ENCODE measurements at regions not wholly inside any gene's neighbourhood (a gene's known extent, or its start where the extent isn't known, plus 50 kb on each side); places are given as distances from the start of the nearest gene placed in this dataset.

- CTCF ChIA-PET, result interaction anchor here (0.6 kb wide), 2 partner anchors 289 to 370 kb away, joined by 3 read pairs; no protein-coding TSS in a partner anchor
- no peak for DNase-seq (ENCODE audit: extremely low spot score)
- no peak for TF ChIP-seq HDGF (IDR thresholded peaks at IDR 0.05; ENCODE audit: borderline replicate concordance)
- TF ChIP-seq SUZ12 (IDR thresholded peaks at IDR 0.05), result no peak
- no peak for TF ChIP-seq FOXM1 (IDR thresholded peaks at IDR 0.05; ENCODE audit: borderline replicate concordance)
These were observed 477.9 kb upstream of the TNP1 start for GRCh38 chr2:217337771-217338170.

GRCh38 chr2:217336694-217337093, 476.8 kb upstream of the TNP1 start:
- no peak for TF ChIP-seq NFRKB (IDR thresholded peaks at IDR 0.05)
- TF ChIP-seq PKNOX1 (IDR thresholded peaks at IDR 0.05), result no peak
- no peak for TF ChIP-seq TARDBP (IDR thresholded peaks at IDR 0.05)
- TF ChIP-seq ZNF384 (IDR thresholded peaks at IDR 0.05), result no peak
- TF ChIP-seq HDGF (IDR thresholded peaks at IDR 0.05; ENCODE audit: borderline replicate concordance), result no peak
- TF ChIP-seq ARNT (IDR thresholded peaks at IDR 0.05), result no peak
- no peak for TF ChIP-seq SUZ12 (IDR thresholded peaks at IDR 0.05)
- no peak for TF ChIP-seq ELF4 (IDR thresholded peaks at IDR 0.05)
- no peak for TF ChIP-seq L3MBTL2 (conservative IDR thresholded peaks at IDR 0.05)
- no peak for TF ChIP-seq BHLHE40 (IDR thresholded peaks at IDR 0.05; ENCODE audit: borderline replicate concordance)
- no peak for TF ChIP-seq FOXM1 (IDR thresholded peaks at IDR 0.05; ENCODE audit: borderline replicate concordance)
- TF ChIP-seq FOXA1 (IDR thresholded peaks at IDR 0.05), result no peak
- no peak for TF ChIP-seq CTBP1 (IDR thresholded peaks at IDR 0.05; ENCODE audit: borderline replicate concordance)
- no peak for TF ChIP-seq LEF1 (IDR thresholded peaks at IDR 0.05; ENCODE audit: borderline replicate concordance)
- TF ChIP-seq FOXK2 (IDR thresholded peaks at IDR 0.05), result no peak
- ChIA-PET POLR2A (no interaction called here), CTCF (no interaction called here)
- DNase-seq (ENCODE audit: extremely low spot score), result no peak

More at GRCh38 chr2:217337771-217338170, 477.9 kb upstream of the TNP1 start:
- POLR2A ChIA-PET, result no interaction called here

- no peak for DNase-seq (ENCODE audit: extremely low spot score)
- TF ChIP-seq L3MBTL2 (conservative IDR thresholded peaks at IDR 0.05), result no peak
- no peak for TF ChIP-seq FOXM1 (IDR thresholded peaks at IDR 0.05; ENCODE audit: borderline replicate concordance)
- no peak for TF ChIP-seq PKNOX1 (IDR thresholded peaks at IDR 0.05)
- no peak for TF ChIP-seq ARNT (IDR thresholded peaks at IDR 0.05)
- TF ChIP-seq FOXK2 (IDR thresholded peaks at IDR 0.05), result no peak
- TF ChIP-seq CTBP1 (IDR thresholded peaks at IDR 0.05; ENCODE audit: borderline replicate concordance), result no peak
- no peak for TF ChIP-seq BHLHE40 (IDR thresholded peaks at IDR 0.05; ENCODE audit: borderline replicate concordance)
- TF ChIP-seq FOXA1 (IDR thresholded peaks at IDR 0.05), result no peak
- no peak for TF ChIP-seq LEF1 (IDR thresholded peaks at IDR 0.05; ENCODE audit: borderline replicate concordance)
- TF ChIP-seq ZNF384 (IDR thresholded peaks at IDR 0.05), result no peak
- no peak for TF ChIP-seq SP1 (IDR thresholded peaks at IDR 0.05)
- TF ChIP-seq TARDBP (IDR thresholded peaks at IDR 0.05), result no peak
- no peak for TF ChIP-seq HDGF (IDR thresholded peaks at IDR 0.05; ENCODE audit: borderline replicate concordance)
- no peak for TF ChIP-seq ELF4 (IDR thresholded peaks at IDR 0.05)
- TF ChIP-seq SUZ12 (IDR thresholded peaks at IDR 0.05), result no peak
- TF ChIP-seq NFRKB (IDR thresholded peaks at IDR 0.05), result no peak
- ChIA-PET POLR2A (no interaction called here), CTCF (no interaction called here)
These were observed 475.6 kb upstream of the TNP1 start for GRCh38 chr2:217335341-217335966.

GRCh38 chr2:217334561-217334960, 474.7 kb upstream of the TNP1 start:
- ChIA-PET CTCF (no interaction called here), POLR2A (no interaction called here)
- no peak for DNase-seq (ENCODE audit: extremely low spot score)
- TF ChIP-seq SP1 (IDR thresholded peaks at IDR 0.05), result no peak
- no peak for TF ChIP-seq FOXA1 (IDR thresholded peaks at IDR 0.05)
- no peak for TF ChIP-seq LEF1 (IDR thresholded peaks at IDR 0.05; ENCODE audit: borderline replicate concordance)
- TF ChIP-seq NFRKB (IDR thresholded peaks at IDR 0.05), result no peak
- TF ChIP-seq CTBP1 (IDR thresholded peaks at IDR 0.05; ENCODE audit: borderline replicate concordance), result no peak
- TF ChIP-seq TARDBP (IDR thresholded peaks at IDR 0.05), result no peak

GRCh38 chr2:217332866-217333265, 473.0 kb upstream of the TNP1 start:
- no peak for DNase-seq (ENCODE audit: extremely low spot score)
- ChIA-PET CTCF (no interaction called here), POLR2A (no interaction called here)
- no peak for TF ChIP-seq TARDBP (IDR thresholded peaks at IDR 0.05)
- TF ChIP-seq ZNF384 (IDR thresholded peaks at IDR 0.05), result no peak
- TF ChIP-seq ELF4 (IDR thresholded peaks at IDR 0.05), result no peak
- TF ChIP-seq HDGF (IDR thresholded peaks at IDR 0.05; ENCODE audit: borderline replicate concordance), result no peak
- TF ChIP-seq ARNT (IDR thresholded peaks at IDR 0.05), result no peak
- no peak for TF ChIP-seq NFRKB (IDR thresholded peaks at IDR 0.05)
- no peak for TF ChIP-seq L3MBTL2 (conservative IDR thresholded peaks at IDR 0.05)
- no peak for TF ChIP-seq FOXA1 (IDR thresholded peaks at IDR 0.05)
- TF ChIP-seq FOXM1 (IDR thresholded peaks at IDR 0.05; ENCODE audit: borderline replicate concordance), result no peak
- TF ChIP-seq LEF1 (IDR thresholded peaks at IDR 0.05; ENCODE audit: borderline replicate concordance), result no peak
- no peak for TF ChIP-seq PKNOX1 (IDR thresholded peaks at IDR 0.05)
- TF ChIP-seq SP1 (IDR thresholded peaks at IDR 0.05), result no peak
- no peak for TF ChIP-seq CTBP1 (IDR thresholded peaks at IDR 0.05; ENCODE audit: borderline replicate concordance)
- TF ChIP-seq SUZ12 (IDR thresholded peaks at IDR 0.05), result no peak
- TF ChIP-seq FOXK2 (IDR thresholded peaks at IDR 0.05), result no peak
- TF ChIP-seq BHLHE40 (IDR thresholded peaks at IDR 0.05; ENCODE audit: borderline replicate concordance), result no peak

- ChIA-PET POLR2A (no interaction called here), CTCF (no interaction called here)
- DNase-seq (ENCODE audit: extremely low spot score), result no peak
- TF ChIP-seq NFRKB (IDR thresholded peaks at IDR 0.05) (no peak), ZNF384 (IDR thresholded peaks at IDR 0.05) (no peak), FOXK2 (IDR thresholded peaks at IDR 0.05) (no peak), ELF4 (IDR thresholded peaks at IDR 0.05) (no peak), SUZ12 (IDR thresholded peaks at IDR 0.05) (no peak), BHLHE40 (IDR thresholded peaks at IDR 0.05; ENCODE audit: borderline replicate concordance) (no peak), L3MBTL2 (conservative IDR thresholded peaks at IDR 0.05) (no peak), PKNOX1 (IDR thresholded peaks at IDR 0.05) (no peak), TARDBP (IDR thresholded peaks at IDR 0.05) (no peak), FOXM1 (IDR thresholded peaks at IDR 0.05; ENCODE audit: borderline replicate concordance) (no peak)
These were observed 472.5 kb upstream of the TNP1 start for GRCh38 chr2:217332417-217332791.

Measured in HEK293T (cell line).